SK-N-SH treated with all-trans-retinoic acid at 6 μM for 48 hours (cell line): ENCODE measurements at regions not wholly inside any gene's neighbourhood (a gene's known extent, or its start where the extent isn't known, plus 50 kb on each side); places are given as distances from the start of the nearest gene placed in this dataset.
A peak's percentile ranks its signal among the peaks of the same experiment; 100 is the strongest.

Experiments
- ATAC-seq: fragments of 200-7000 bp; cut with Tn5 transposase; 3 replicates; pipeline ENCODE4 v1.9.1; 2020; ENCODE audit warnings: mild to moderate bottlenecking, moderate library complexity
- BACH2 ChIP-seq: fragments of 250-450 bp; sonication (Bioruptor Pico); IDR thresholded peaks from 2 replicates; pipeline ENCODE4 v1.9.0; 2021; ENCODE audit warnings: mild to moderate bottlenecking, borderline replicate concordance
- CREB5 ChIP-seq: fragments of 250-450 bp; sonication (Bioruptor Pico); IDR thresholded peaks from 2 replicates; pipeline ENCODE4 v1.5.1; 2020; ENCODE audit warnings: low read depth, mild to moderate bottlenecking, moderate library complexity
- CSDC2 ChIP-seq: fragments of 250-450 bp; sonication (Bioruptor Pico); IDR thresholded peaks from 2 replicates; pipeline ENCODE4 v1.5.0; 2020; ENCODE audit warnings: mild to moderate bottlenecking, moderate library complexity
- CSRNP3 ChIP-seq: fragments of 250-450 bp; sonication (Bioruptor Pico); IDR thresholded peaks from 2 replicates; pipeline ENCODE4 v1.5.1; 2021; ENCODE audit warnings: mild to moderate bottlenecking, moderate library complexity
- ESRRG ChIP-seq: fragments of 250-450 bp; sonication (Bioruptor Pico); IDR thresholded peaks from 2 replicates; pipeline ENCODE4 v1.6.1; 2021; ENCODE audit warnings: mild to moderate bottlenecking
- GLIS3 ChIP-seq: fragments of 250-450 bp; sonication (Bioruptor Pico); IDR thresholded peaks from 2 replicates; pipeline ENCODE4 v1.5.0; 2020; ENCODE audit warnings: mild to moderate bottlenecking, moderate library complexity
- ISL1 ChIP-seq: fragments of 250-450 bp; sonication (Bioruptor Pico); IDR thresholded peaks from 2 replicates; pipeline ENCODE4 v2.1.2; 2022; ENCODE audit warnings: mild to moderate bottlenecking, moderate library complexity
- OSR1 ChIP-seq: fragments of 250-450 bp; sonication (Bioruptor Pico); IDR thresholded peaks from 2 replicates; pipeline ENCODE4 v1.8.0; 2022; ENCODE audit warnings: moderate library complexity, mild to moderate bottlenecking, inconsistent platforms
- PATZ1 ChIP-seq: fragments of 250-450 bp; sonication (Bioruptor Pico); IDR thresholded peaks from 2 replicates; pipeline ENCODE4 v1.8.0; 2020; ENCODE audit warnings: mild to moderate bottlenecking, moderate library complexity, borderline replicate concordance
- PPARA ChIP-seq: fragments of 250-450 bp; sonication (Bioruptor Pico); IDR thresholded peaks from 2 replicates; pipeline ENCODE4 v1.5.0; 2020; ENCODE audit warnings: mild to moderate bottlenecking, borderline replicate concordance
- RARB ChIP-seq: fragments of 250-450 bp; sonication (Bioruptor Pico); IDR thresholded peaks from 2 replicates; pipeline ENCODE4 v1.8.0; 2021; ENCODE audit warnings: mild to moderate bottlenecking, moderate library complexity
- SNAI2 ChIP-seq: fragments of 250-450 bp; sonication (Bioruptor Pico); IDR thresholded peaks from 2 replicates; pipeline ENCODE4 v1.5.0; 2020; ENCODE audit warnings: mild to moderate bottlenecking, moderate library complexity
- TCF4 ChIP-seq: fragments of 250-450 bp; sonication (Bioruptor Pico); IDR thresholded peaks from 2 replicates; pipeline ENCODE4 v1.8.0; 2021; ENCODE audit warnings: mild to moderate bottlenecking, moderate library complexity, borderline replicate concordance
- TOX ChIP-seq: fragments of 250-450 bp; sonication (Bioruptor Pico); IDR thresholded peaks from 2 replicates; pipeline ENCODE4 v1.8.0; 2021; ENCODE audit warnings: mild to moderate bottlenecking, moderate library complexity, borderline replicate concordance
- ZC3H10 ChIP-seq: fragments of 250-450 bp; sonication (Bioruptor Pico); IDR thresholded peaks from 2 replicates; pipeline ENCODE4 v1.5.1; 2021; ENCODE audit warnings: mild to moderate bottlenecking, moderate library complexity
- ZFP3 ChIP-seq: fragments of 250-450 bp; sonication (Bioruptor Pico); IDR thresholded peaks from 2 replicates; pipeline ENCODE4 v1.5.0; 2020; ENCODE audit warnings: mild to moderate bottlenecking, moderate library complexity
- ZFP30 ChIP-seq: fragments of 450-650 bp; formaldehyde crosslinking; IDR thresholded peaks from 2 replicates; pipeline ENCODE4 v1.5.0; 2022; ENCODE audit warnings: mild to moderate bottlenecking, moderate library complexity
- ZNF565 ChIP-seq: fragments of 450-650 bp; formaldehyde crosslinking; conservative IDR thresholded peaks from 2 replicates; pipeline ENCODE4 v1.5.0; 2020; ENCODE audit warnings: low read depth, mild to moderate bottlenecking, moderate library complexity
- ZNF70 ChIP-seq: fragments of 450-650 bp; formaldehyde crosslinking; IDR thresholded peaks from 2 replicates; pipeline ENCODE4 v1.5.0; 2020; ENCODE audit warnings: mild to moderate bottlenecking, moderate library complexity
- ZNF8 ChIP-seq: fragments of 450-650 bp; formaldehyde crosslinking; IDR thresholded peaks from 2 replicates; pipeline ENCODE4 v1.5.0; 2020; ENCODE audit warnings: mild to moderate bottlenecking, moderate library complexity

DNA sequence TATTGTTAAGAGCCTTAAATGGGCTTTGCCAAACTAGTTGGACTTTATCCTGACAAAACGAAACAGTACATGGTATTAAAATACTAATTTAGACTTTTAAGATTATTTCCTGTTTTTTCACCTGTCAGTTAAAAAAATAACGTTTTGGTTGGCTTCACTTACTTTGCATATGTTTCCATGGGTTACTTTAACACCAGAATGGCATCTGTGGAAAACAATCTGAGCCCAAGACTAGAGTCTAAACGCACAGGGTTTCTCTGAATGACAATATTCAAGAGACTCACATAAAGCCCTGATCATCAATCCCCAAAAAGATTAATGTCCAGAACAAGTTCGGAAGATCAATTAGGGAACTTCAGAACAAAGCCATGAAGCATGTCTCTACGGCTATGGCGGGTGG, 888.0 kb downstream of the EPHA4 start:
- no peak for TF ChIP-seq ZFP30
- TF ChIP-seq GLIS3 (CRISPR knock-in tag): no peak
- TF ChIP-seq OSR1 (CRISPR knock-in tag): no peak
- no peak for TF ChIP-seq ESRRG (CRISPR knock-in tag)
- no peak for TF ChIP-seq ZFP3 (CRISPR knock-in tag)
- no peak for TF ChIP-seq ZNF8 (CRISPR knock-in tag)
- TF ChIP-seq CSDC2 (CRISPR knock-in tag): no peak
- ATAC-seq: no peak

DNA sequence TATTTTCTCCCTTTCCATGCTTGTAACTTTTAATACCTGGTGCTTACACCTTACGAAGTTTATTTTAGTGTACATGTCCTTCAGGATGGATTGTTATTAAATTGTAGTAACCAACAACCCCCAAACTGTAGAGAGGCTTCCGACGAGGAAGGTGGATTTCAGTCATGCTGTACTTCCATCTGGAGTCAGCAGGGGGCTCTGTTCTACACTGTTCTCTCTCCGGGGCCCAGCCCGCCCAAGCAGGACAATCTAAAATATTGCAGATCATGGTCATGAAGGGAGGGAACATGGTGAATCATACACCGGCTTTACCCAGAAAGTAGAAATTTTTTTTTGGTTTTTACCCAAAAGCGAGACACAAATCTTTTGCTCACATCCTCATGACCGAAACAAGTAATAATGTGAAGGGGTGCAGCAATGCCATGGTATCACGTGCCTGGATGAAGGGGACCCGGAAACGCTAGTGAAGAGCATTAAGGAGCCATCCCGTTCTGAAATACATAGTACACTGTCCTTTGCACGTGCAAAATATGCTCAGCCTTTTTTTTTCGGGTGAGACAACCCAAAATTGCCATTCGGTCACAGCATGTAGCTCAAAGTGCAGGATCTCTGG, 884.8 kb downstream of the EPHA4 start:
- TF ChIP-seq ZNF70 (no peak), ESRRG (CRISPR knock-in tag) (no peak), ZFP30 (no peak), GLIS3 (CRISPR knock-in tag) (no peak), SNAI2 (CRISPR knock-in tag) (no peak), ISL1 (CRISPR knock-in tag) (no peak), CSRNP3 (CRISPR knock-in tag) (no peak), TCF4 (CRISPR knock-in tag) (no peak), ZC3H10 (CRISPR knock-in tag) (no peak), PATZ1 (CRISPR knock-in tag) (no peak), ZFP3 (CRISPR knock-in tag) (no peak), BACH2 (CRISPR knock-in tag) (no peak), PPARA (CRISPR knock-in tag) (no peak), RARB (CRISPR knock-in tag) (no peak), TOX (CRISPR knock-in tag) (no peak), ZNF565 (CRISPR knock-in tag) (no peak), CREB5 (CRISPR knock-in tag) (no peak)
- TF ChIP-seq, all 23 proteins: peak for 0
- peak; percentile 90 for ATAC-seq

GRCh38 chr2:220695397-220696279, 876.5 kb downstream of the EPHA4 start:
- TF ChIP-seq ISL1 (CRISPR knock-in tag) (no peak), ZNF70 (no peak), ESRRG (CRISPR knock-in tag) (no peak), ZNF565 (CRISPR knock-in tag) (no peak), CSDC2 (CRISPR knock-in tag) (no peak), CSRNP3 (CRISPR knock-in tag) (no peak), SNAI2 (CRISPR knock-in tag) (no peak), BACH2 (CRISPR knock-in tag) (no peak), TOX (CRISPR knock-in tag) (no peak), TCF4 (CRISPR knock-in tag) (no peak), ZNF8 (CRISPR knock-in tag) (no peak), GLIS3 (CRISPR knock-in tag) (no peak), PATZ1 (CRISPR knock-in tag) (no peak)
- TF ChIP-seq, all 23 proteins: peak for 0
- no peak for ATAC-seq
